SK-N-SH (cell line): ENCODE measurements at regions not wholly inside any gene's neighbourhood (a gene's known extent, or its start where the extent isn't known, plus 50 kb on each side); places are given as distances from the start of the nearest gene placed in this dataset.

ENCODE experiments used
- CTCF ChIA-PET: fragments of 300-600, 350-600 bp; formaldehyde crosslinking; extraction: SDS; loops from one replicate; lab custom pipeline; 2021; lab: Yijun Ruan, JAX
- POLR2A ChIA-PET: fragments of 350-600 bp; sonication (Branson Sonifier 250); formaldehyde crosslinking; extraction: SDS; loops from one replicate; lab custom pipeline; 2020; ENCODE audit warnings: antibody characterized with exemption, inconsistent platforms; lab: Yijun Ruan, JAX
- DNase-seq: peaks from one replicate; pipeline ENCODE4 v3.0.0; 2012
- H2AFZ ChIP-seq: fragments of 200-600 bp; sonication (generic); 2 replicates; pipeline ENCODE4 v1.8.1; 2016; ENCODE audit warnings: antibody characterized with exemption, mild to moderate bottlenecking, low read depth
- H3F3A ChIP-seq: fragments of 200-600 bp; sonication (generic); replicated peaks from 2 replicates; pipeline ENCODE3; 2016; ENCODE audit warnings: antibody characterized with exemption, mild to moderate bottlenecking; ENCODE audit not compliant: insufficient read depth
- H3K27ac ChIP-seq, 2 experiments: fragments of 200-500 bp in 1 of 2; fragments of 200-600 bp in 1 of 2; sonication (Bioruptor generic) in 1 of 2; sonication (generic), shearing (Covaris generic) in 1 of 2; 2 replicates each; pipeline versions ENCODE4 v1.5.1 to v1.6.1; 2014 to 2016; ENCODE audit warnings: low read depth in 2 of 2, inconsistent platforms in 1 of 2, low read length in 1 of 2, mild to moderate bottlenecking in 1 of 2, mixed read lengths in 1 of 2
- H3K27me3 ChIP-seq: fragments of 200-600 bp; sonication (generic), shearing (Covaris generic); 2 replicates; pipeline ENCODE4 v1.6.1; 2016; ENCODE audit warnings: mixed run types; ENCODE audit not compliant: insufficient read depth
- H3K36me3 ChIP-seq, 2 experiments: fragments of 200-500 bp in 1 of 2; fragments of 200-600 bp in 1 of 2; sonication (Bioruptor generic) in 1 of 2; sonication (generic) in 1 of 2; replicated peaks in 1 of 2; 2 replicates each; pipeline versions ENCODE3 to v1.5.1; 2014 to 2016; ENCODE audit warnings: low read length in 1 of 2, mild to moderate bottlenecking in 1 of 2; ENCODE audit not compliant: insufficient read depth in 2 of 2, control insufficient read depth in 1 of 2
- H3K4me1 ChIP-seq, 2 experiments: fragments of 200-500 bp in 1 of 2; fragments of 200-600 bp in 1 of 2; sonication (Bioruptor generic) in 1 of 2; sonication (generic), shearing (Covaris generic) in 1 of 2; 2 replicates each; pipeline versions ENCODE4 v1.5.1 to v1.6.1; 2014 to 2016; ENCODE audit warnings: low read depth in 1 of 2, low read length in 1 of 2, mixed run types in 1 of 2; ENCODE audit not compliant: insufficient read depth in 2 of 2, control insufficient read depth in 1 of 2
- H3K4me2 ChIP-seq: fragments of 200-600 bp; sonication (generic), shearing (Covaris generic); 2 replicates; pipeline ENCODE4 v1.6.1; 2017; ENCODE audit warnings: mixed run types
- H3K4me3 ChIP-seq, 2 experiments: fragments of 200-500 bp in 1 of 2; fragments of 200-600 bp in 1 of 2; sonication (Bioruptor generic) in 1 of 2; sonication (generic), shearing (Covaris generic) in 1 of 2; 2 replicates each; pipeline versions ENCODE4 v1.5.1 to v1.8.1; 2014 to 2016; ENCODE audit warnings: low read depth in 2 of 2, inconsistent platforms in 1 of 2, low read length in 1 of 2, mild to moderate bottlenecking in 1 of 2, mixed read lengths in 1 of 2, moderate library complexity in 1 of 2
- H3K79me2 ChIP-seq: fragments of 200-600 bp; sonication (generic); 2 replicates; pipeline ENCODE4 v1.8.1; 2017; ENCODE audit warnings: mild to moderate bottlenecking; ENCODE audit not compliant: insufficient read depth
- H3K9ac ChIP-seq: fragments of 200-600 bp; sonication (generic); 2 replicates; pipeline ENCODE4 v1.6.1; 2017; ENCODE audit warnings: mixed run types
- H3K9me2 ChIP-seq: fragments of 200-600 bp; sonication (generic); 2 replicates; pipeline ENCODE4 v1.6.1; 2017; ENCODE audit warnings: mixed run types
- H3K9me3 ChIP-seq: fragments of 200-600 bp; sonication (generic); 2 replicates; pipeline ENCODE4 v1.6.1; 2017; ENCODE audit warnings: mixed run types, mild to moderate bottlenecking, moderate library complexity
- H4K20me1 ChIP-seq: fragments of 200-600 bp; sonication (generic); 2 replicates; pipeline ENCODE4 v1.6.1; 2017; ENCODE audit warnings: mild to moderate bottlenecking, mixed run types; ENCODE audit not compliant: insufficient read depth
- CHD2 ChIP-seq: fragments of 150-350 bp; IDR thresholded peaks from 2 replicates; pipeline ENCODE4 v1.6.1; 2018; ENCODE audit warnings: low read length; ENCODE audit not compliant: partially characterized antibody
- CTCF ChIP-seq: fragments of 200-600 bp; sonication (generic); IDR thresholded peaks from 2 replicates; pipeline ENCODE4 v1.6.1; 2017; ENCODE audit warnings: antibody characterized with exemption, mild to moderate bottlenecking, moderate library complexity
- EP300 ChIP-seq, 2 experiments: IDR thresholded peaks; 2 replicates each; pipeline versions ENCODE4 v1.4.0 to v1.6.1; 2012; ENCODE audit warnings: borderline replicate concordance in 1 of 2, low read depth in 1 of 2, low read length in 1 of 2
- FOXJ3 ChIP-seq: sonication (generic); formaldehyde crosslinking; IDR thresholded peaks from 2 replicates; pipeline ENCODE4 v1.5.1; 2020; ENCODE audit warnings: mild to moderate bottlenecking, missing genetic modification reagents
- GATA2 ChIP-seq: sonication (generic); formaldehyde crosslinking; IDR thresholded peaks from 2 replicates; pipeline ENCODE4 v1.5.0; 2020; ENCODE audit warnings: mild to moderate bottlenecking, missing genetic modification reagents
- MEF2A ChIP-seq: IDR thresholded peaks from 2 replicates; pipeline ENCODE4 v1.4.0; 2012; ENCODE audit warnings: low read depth, borderline replicate concordance
- MXI1 ChIP-seq: IDR thresholded peaks from 2 replicates; pipeline ENCODE4 v1.6.1; 2012; ENCODE audit warnings: mild to moderate bottlenecking, low read depth, low read length, improper control_type of control experiment
- RCOR1 ChIP-seq: fragments of 150-350 bp; IDR thresholded peaks from 2 replicates; pipeline ENCODE4 v1.6.1; 2017; ENCODE audit warnings: antibody characterized with exemption, low read length
- SIN3A ChIP-seq: IDR thresholded peaks from 2 replicates; pipeline ENCODE4 v1.6.1; 2012; ENCODE audit warnings: low read depth, mild to moderate bottlenecking, low read length, moderate library complexity, borderline replicate concordance
- TEAD4 ChIP-seq: IDR thresholded peaks from 2 replicates; pipeline ENCODE4 v1.4.0; 2012; ENCODE audit warnings: mild to moderate bottlenecking, borderline replicate concordance; ENCODE audit not compliant: insufficient read depth
- ZBTB33 ChIP-seq: IDR thresholded peaks from 2 replicates; pipeline ENCODE4 v1.4.0; 2012; ENCODE audit warnings: low read depth, borderline replicate concordance
- WGBS: methylation state at CpG from one replicate; pipeline ENCODE4 v1.1.6; 2017; ENCODE audit warnings: low lambda C conversion rate; 5-methylcytosine and 5-hydroxymethylcytosine counted together
- TF ChIP-seq, protein P1 (sequence below): fragments of 150-350 bp; IDR thresholded peaks from 2 replicates; pipeline ENCODE4 v1.6.1; 2016; ENCODE audit warnings: mild to moderate bottlenecking, low read depth, low read length

- peak overlapping the region in 1 of 2 experiments; percentile 98; a peak in 2 of 4 replicates for H3K27ac ChIP-seq
- H4K20me1 ChIP-seq = no peaks in the 10 kb centered on the region
- peaks cover 0 to 29% of the 10 kb centered on the region in 2 experiments; a peak in 2 of 4 replicates for H3K4me1 ChIP-seq
- no peak overlapping the region for H3K4me3 ChIP-seq
- H3K9ac ChIP-seq = no peak overlapping the region
- CTCF ChIA-PET = interaction anchor here (0.5 to 1.1 kb wide), 6 partner anchors 70 to 143 kb away, joined by 3 to 4 read pairs (median 4); no protein-coding TSS in a partner anchor
- TF ChIP-seq RCOR1 (peak; percentile 14; the same call in 1 of the 2 replicates), CTCF (no peak), TEAD4 (no peak), MEF2A (no peak), FOXJ3 (peak; percentile 69; the same call in 1 of the 2 replicates), GATA2 (CRISPR knock-in tag) (peak; percentile 91), SIN3A (no peak), ZBTB33 (no peak), CHD2 (peak; percentile 41), EP300 (IDR thresholded peaks at IDR 0.05; ENCODE audit: borderline replicate concordance in 1 of 2, low read depth in 1 of 2, low read length in 1 of 2) (peak in 1 of 2 experiments; percentile 50; a peak in 2 of 4 replicates), MXI1 (0 out of 2 replicates have a peak, but pooled peaks have one; percentile 37)
- TF ChIP-seq, protein P1, sequence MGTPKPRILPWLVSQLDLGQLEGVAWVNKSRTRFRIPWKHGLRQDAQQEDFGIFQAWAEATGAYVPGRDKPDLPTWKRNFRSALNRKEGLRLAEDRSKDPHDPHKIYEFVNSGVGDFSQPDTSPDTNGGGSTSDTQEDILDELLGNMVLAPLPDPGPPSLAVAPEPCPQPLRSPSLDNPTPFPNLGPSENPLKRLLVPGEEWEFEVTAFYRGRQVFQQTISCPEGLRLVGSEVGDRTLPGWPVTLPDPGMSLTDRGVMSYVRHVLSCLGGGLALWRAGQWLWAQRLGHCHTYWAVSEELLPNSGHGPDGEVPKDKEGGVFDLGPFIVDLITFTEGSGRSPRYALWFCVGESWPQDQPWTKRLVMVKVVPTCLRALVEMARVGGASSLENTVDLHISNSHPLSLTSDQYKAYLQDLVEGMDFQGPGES = no peak
- TF ChIP-seq, all 33 proteins: peak for 6
- H3K27me3 ChIP-seq = no peaks in the 10 kb centered on the region
- no peaks in the 10 kb centered on the region for H3K9me3 ChIP-seq
- no peaks in the 10 kb centered on the region for H3K79me2 ChIP-seq
- H2AFZ ChIP-seq = no peak overlapping the region
- POLR2A ChIA-PET = interaction anchor here (1.1 to 2.1 kb wide), 3 partner anchors 107 to 135 kb away, joined by 3 to 13 read pairs (median 5); partner anchors contain the start of gene MAGI3
- no peaks in the 10 kb centered on the region for H3K36me3 ChIP-seq
- H3K4me2 ChIP-seq = no peak overlapping the region
- no peaks in the 10 kb centered on the region for H3F3A ChIP-seq
- 40% methylated on average over 3 of the region's 3 CpGs for WGBS
- H3K9me2 ChIP-seq = no peaks in the 10 kb centered on the region
- DNase-seq = peak; percentile 26
These were observed 108.1 kb upstream of the MAGI3 start for GRCh38 chr1:113282008-113282892.
